ENCODE measurements at regions not wholly inside any gene's neighbourhood (a gene's known extent, or its start where the extent isn't known, plus 50 kb on each side); places are given as distances from the start of the nearest gene placed in this dataset.
"Not testable (repeated sequence)": the region's sequence is repeated elsewhere in the genome, so short reads cannot be mapped to it uniquely, and the experiment has no call there.

DNA sequence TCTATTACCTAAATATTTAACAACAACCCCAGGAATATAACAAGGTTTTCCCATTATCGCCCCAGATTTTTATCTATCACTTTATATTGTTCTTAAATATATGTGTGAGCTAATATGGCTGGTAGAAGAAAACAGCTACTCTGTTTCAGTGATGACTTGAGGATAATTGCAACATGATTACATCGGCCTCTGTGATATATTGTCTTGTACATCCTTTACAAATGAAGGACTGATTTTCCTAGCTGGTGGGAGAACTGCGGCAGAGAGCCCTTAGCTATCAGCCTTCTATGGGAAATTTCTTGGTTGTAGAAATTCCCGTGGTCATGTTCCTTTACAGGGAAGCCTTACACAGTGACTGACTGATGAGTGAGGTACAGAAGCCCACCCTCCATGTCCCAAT lies 110.9 kb upstream of the ZNF717 start (continued):
- TF ChIP-seq, protein P1, sequence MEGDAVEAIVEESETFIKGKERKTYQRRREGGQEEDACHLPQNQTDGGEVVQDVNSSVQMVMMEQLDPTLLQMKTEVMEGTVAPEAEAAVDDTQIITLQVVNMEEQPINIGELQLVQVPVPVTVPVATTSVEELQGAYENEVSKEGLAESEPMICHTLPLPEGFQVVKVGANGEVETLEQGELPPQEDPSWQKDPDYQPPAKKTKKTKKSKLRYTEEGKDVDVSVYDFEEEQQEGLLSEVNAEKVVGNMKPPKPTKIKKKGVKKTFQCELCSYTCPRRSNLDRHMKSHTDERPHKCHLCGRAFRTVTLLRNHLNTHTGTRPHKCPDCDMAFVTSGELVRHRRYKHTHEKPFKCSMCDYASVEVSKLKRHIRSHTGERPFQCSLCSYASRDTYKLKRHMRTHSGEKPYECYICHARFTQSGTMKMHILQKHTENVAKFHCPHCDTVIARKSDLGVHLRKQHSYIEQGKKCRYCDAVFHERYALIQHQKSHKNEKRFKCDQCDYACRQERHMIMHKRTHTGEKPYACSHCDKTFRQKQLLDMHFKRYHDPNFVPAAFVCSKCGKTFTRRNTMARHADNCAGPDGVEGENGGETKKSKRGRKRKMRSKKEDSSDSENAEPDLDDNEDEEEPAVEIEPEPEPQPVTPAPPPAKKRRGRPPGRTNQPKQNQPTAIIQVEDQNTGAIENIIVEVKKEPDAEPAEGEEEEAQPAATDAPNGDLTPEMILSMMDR (IDR thresholded peaks at IDR 0.05) = no peak
- TF ChIP-seq, protein P2, sequence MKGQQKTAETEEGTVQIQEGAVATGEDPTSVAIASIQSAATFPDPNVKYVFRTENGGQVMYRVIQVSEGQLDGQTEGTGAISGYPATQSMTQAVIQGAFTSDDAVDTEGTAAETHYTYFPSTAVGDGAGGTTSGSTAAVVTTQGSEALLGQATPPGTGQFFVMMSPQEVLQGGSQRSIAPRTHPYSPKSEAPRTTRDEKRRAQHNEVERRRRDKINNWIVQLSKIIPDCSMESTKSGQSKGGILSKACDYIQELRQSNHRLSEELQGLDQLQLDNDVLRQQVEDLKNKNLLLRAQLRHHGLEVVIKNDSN (IDR thresholded peaks at IDR 0.05; ENCODE audit: borderline replicate concordance, low read depth) = no peak
- no peak for TF ChIP-seq FOXJ3 (CRISPR knock-in tag; IDR thresholded peaks at IDR 0.05)
- TF ChIP-seq, protein P3, sequence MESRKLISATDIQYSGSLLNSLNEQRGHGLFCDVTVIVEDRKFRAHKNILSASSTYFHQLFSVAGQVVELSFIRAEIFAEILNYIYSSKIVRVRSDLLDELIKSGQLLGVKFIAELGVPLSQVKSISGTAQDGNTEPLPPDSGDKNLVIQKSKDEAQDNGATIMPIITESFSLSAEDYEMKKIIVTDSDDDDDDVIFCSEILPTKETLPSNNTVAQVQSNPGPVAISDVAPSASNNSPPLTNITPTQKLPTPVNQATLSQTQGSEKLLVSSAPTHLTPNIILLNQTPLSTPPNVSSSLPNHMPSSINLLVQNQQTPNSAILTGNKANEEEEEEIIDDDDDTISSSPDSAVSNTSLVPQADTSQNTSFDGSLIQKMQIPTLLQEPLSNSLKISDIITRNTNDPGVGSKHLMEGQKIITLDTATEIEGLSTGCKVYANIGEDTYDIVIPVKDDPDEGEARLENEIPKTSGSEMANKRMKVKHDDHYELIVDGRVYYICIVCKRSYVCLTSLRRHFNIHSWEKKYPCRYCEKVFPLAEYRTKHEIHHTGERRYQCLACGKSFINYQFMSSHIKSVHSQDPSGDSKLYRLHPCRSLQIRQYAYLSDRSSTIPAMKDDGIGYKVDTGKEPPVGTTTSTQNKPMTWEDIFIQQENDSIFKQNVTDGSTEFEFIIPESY (IDR thresholded peaks at IDR 0.05; ENCODE audit: borderline replicate concordance, low read depth) = no peak

DNA sequence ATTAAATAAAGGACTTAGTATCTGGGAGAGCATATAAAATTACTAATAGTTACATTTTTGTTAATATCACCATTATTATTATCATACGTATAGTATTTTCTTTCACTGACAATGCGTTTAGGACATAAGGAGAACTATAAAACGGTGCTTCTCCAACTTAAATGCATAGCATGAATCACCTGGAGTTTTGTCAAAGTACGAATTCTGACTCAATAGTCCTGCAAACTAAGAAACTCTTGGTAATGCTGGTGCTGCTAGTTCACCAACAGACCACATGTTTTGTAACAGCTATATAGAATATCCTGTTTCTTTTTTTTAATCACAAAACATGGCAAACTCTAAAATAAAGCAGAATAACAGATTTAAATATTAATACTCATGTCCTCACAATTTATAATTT lies 116.1 kb upstream of the ZNF717 start:
- H3K9ac ChIP-seq; H3K27ac ChIP-seq (ENCODE audit: low read depth in 2 of 2, low read length in 1 of 2); H3K4me2 ChIP-seq; H3K4me1 ChIP-seq (ENCODE audit: control insufficient read depth in 1 of 2, insufficient read depth in 2 of 2, low read depth in 1 of 2, low read length in 1 of 2); H3K36me3 ChIP-seq (replicated peaks in 1 of 2; ENCODE audit: control insufficient read depth in 1 of 2, insufficient read depth in 2 of 2, low read length in 1 of 2); H4K20me1 ChIP-seq (ENCODE audit: insufficient read depth); H3K9me2 ChIP-seq; H3F3A ChIP-seq (replicated peaks; ENCODE audit: insufficient read depth); H3K79me2 ChIP-seq (ENCODE audit: insufficient read depth); POLR2A ChIA-PET; H3K4me3 ChIP-seq (ENCODE audit: low read depth in 2 of 2, low read length in 1 of 2); DNase-seq; H2AFZ ChIP-seq (ENCODE audit: low read depth); H3K27me3 ChIP-seq (ENCODE audit: insufficient read depth); H3K9me3 ChIP-seq; CTCF ChIA-PET: not testable (repeated sequence)
- 30% methylated on average over 4 of the region's 4 CpGs for WGBS (ENCODE audit: low lambda C conversion rate)

DNA sequence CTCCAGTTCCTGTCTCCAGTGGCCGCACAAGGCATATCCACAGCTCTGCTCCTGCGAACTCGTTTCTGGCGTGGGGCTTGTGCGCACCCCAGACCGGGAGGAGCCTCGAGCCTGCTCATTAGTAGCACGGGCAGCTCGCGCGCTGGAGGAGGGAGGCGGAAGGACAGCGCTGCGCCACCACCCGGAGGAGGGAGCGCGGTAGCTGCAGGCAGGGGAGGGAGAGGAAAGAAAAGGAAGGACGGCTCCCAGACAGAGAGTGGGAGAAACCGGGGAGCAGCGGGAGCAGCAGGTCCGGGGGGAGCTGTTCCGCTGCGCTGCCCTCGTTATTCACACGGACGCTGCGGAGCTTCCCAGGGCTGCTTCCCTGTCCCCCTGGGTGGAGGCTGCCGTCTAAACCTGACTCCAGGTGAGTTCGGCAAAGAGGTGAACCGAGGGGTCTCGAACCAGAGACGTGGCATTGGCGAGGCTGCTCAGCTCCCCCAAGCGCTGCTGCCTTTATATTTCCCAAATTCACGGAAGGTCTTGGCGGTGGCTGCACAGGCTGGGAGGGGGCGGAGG lies 121.3 kb upstream of the ZNF717 start:
- POLR2A ChIA-PET = no interaction called here
- Histone ChIP-seq H3K9ac (no peak overlapping the region), H3K9me2 (no peaks in the 10 kb centered on the region), H3K27me3 (ENCODE audit: insufficient read depth) (no peaks in the 10 kb centered on the region), H3K36me3 (replicated peaks in 1 of 2; ENCODE audit: control insufficient read depth in 1 of 2, insufficient read depth in 2 of 2, low read length in 1 of 2) (no peaks in the 10 kb centered on the region), H2AFZ (ENCODE audit: low read depth) (no peak overlapping the region), H3K4me1 (ENCODE audit: control insufficient read depth in 1 of 2, insufficient read depth in 2 of 2, low read depth in 1 of 2, low read length in 1 of 2) (peaks cover 0 to 4% of the 10 kb centered on the region in 2 experiments; a peak in 1 of 4 replicates), H3K79me2 (ENCODE audit: insufficient read depth) (no peaks in the 10 kb centered on the region), H3F3A (replicated peaks; ENCODE audit: insufficient read depth) (no peaks in the 10 kb centered on the region), H4K20me1 (ENCODE audit: insufficient read depth) (no peaks in the 10 kb centered on the region), H3K9me3 (no peaks in the 10 kb centered on the region), H3K4me2 (no peak overlapping the region), H3K4me3 (ENCODE audit: low read depth in 2 of 2, low read length in 1 of 2) (peak overlapping the region in 1 of 2 experiments; percentile 39; a peak in 3 of 4 replicates), H3K27ac (ENCODE audit: low read depth in 2 of 2, low read length in 1 of 2) (no peak overlapping the region)
- peak; percentile 66 for DNase-seq
- 5% methylated on average over 23 of the region's 37 CpGs for WGBS (ENCODE audit: low lambda C conversion rate)
- CTCF ChIA-PET = interaction anchor here (0.6 to 1.8 kb wide), 6 partner anchors 9 to 118 kb away, joined by 3 to 5 read pairs (median 4); no protein-coding TSS in a partner anchor
- TF ChIP-seq FOXM1 (IDR thresholded peaks at IDR 0.05; ENCODE audit: low read depth) = no peak
- TF ChIP-seq MXI1 (IDR thresholded peaks at IDR 0.05; ENCODE audit: low read depth, low read length) = no peak
- TF ChIP-seq FOSL2 (IDR thresholded peaks at IDR 0.05; ENCODE audit: borderline replicate concordance, low read depth) = no peak
- TF ChIP-seq SIN3A (IDR thresholded peaks at IDR 0.05; ENCODE audit: borderline replicate concordance, low read depth, low read length) = no peak
- TF ChIP-seq, protein P2 (IDR thresholded peaks at IDR 0.05; ENCODE audit: borderline replicate concordance, low read depth) = no peak
- no peak for TF ChIP-seq TCF12 (IDR thresholded peaks at IDR 0.05)
- TF ChIP-seq, protein P4, sequence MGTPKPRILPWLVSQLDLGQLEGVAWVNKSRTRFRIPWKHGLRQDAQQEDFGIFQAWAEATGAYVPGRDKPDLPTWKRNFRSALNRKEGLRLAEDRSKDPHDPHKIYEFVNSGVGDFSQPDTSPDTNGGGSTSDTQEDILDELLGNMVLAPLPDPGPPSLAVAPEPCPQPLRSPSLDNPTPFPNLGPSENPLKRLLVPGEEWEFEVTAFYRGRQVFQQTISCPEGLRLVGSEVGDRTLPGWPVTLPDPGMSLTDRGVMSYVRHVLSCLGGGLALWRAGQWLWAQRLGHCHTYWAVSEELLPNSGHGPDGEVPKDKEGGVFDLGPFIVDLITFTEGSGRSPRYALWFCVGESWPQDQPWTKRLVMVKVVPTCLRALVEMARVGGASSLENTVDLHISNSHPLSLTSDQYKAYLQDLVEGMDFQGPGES (IDR thresholded peaks at IDR 0.05; ENCODE audit: low read depth, low read length) = no peak
- TF ChIP-seq GATA2 (CRISPR knock-in tag; IDR thresholded peaks at IDR 0.05) = no peak
- TF ChIP-seq NRF1 (IDR thresholded peaks at IDR 0.05; ENCODE audit: low read depth, low read length) = no peak
- TF ChIP-seq SMC3 (IDR thresholded peaks at IDR 0.05; ENCODE audit: low read depth, low read length) = no peak; the same call in 1 of the 2 replicates
- no peak for TF ChIP-seq YY1 (IDR thresholded peaks at IDR 0.05; ENCODE audit: low read depth)
- TF ChIP-seq, protein P5, sequence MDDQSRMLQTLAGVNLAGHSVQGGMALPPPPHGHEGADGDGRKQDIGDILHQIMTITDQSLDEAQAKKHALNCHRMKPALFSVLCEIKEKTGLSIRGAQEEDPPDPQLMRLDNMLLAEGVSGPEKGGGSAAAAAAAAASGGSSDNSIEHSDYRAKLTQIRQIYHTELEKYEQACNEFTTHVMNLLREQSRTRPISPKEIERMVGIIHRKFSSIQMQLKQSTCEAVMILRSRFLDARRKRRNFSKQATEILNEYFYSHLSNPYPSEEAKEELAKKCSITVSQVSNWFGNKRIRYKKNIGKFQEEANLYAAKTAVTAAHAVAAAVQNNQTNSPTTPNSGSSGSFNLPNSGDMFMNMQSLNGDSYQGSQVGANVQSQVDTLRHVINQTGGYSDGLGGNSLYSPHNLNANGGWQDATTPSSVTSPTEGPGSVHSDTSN (IDR thresholded peaks at IDR 0.05) = no peak
- TF ChIP-seq RFX5 (IDR thresholded peaks at IDR 0.05; ENCODE audit: low read length) = no peak
- TF ChIP-seq, protein P6, sequence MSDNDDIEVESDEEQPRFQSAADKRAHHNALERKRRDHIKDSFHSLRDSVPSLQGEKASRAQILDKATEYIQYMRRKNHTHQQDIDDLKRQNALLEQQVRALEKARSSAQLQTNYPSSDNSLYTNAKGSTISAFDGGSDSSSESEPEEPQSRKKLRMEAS (IDR thresholded peaks at IDR 0.05; ENCODE audit: low read depth) = no peak
- TF ChIP-seq FOXJ3 (CRISPR knock-in tag; IDR thresholded peaks at IDR 0.05) = no peak
